Rectal smooth muscle tissue (tissue), 1 donor: ENCODE measurements at regions not wholly inside any gene's neighbourhood (a gene's known extent, or its start where the extent isn't known, plus 50 kb on each side); places are given as distances from the start of the nearest gene placed in this dataset.

Experiments used
- H3K27ac ChIP-seq: one replicate; pipeline ENCODE4 v1.7.0; 2013; ENCODE audit warnings: low read depth, low read length, inconsistent platforms
- H3K27me3 ChIP-seq: one replicate; pipeline ENCODE4 v1.7.0; 2013; ENCODE audit warnings: low read length; ENCODE audit not compliant: control insufficient read depth, insufficient read depth
- H3K36me3 ChIP-seq: one replicate; pipeline ENCODE4 v1.7.0; 2013; ENCODE audit warnings: low read length; ENCODE audit not compliant: control insufficient read depth, insufficient read depth
- H3K4me1 ChIP-seq: one replicate; pipeline ENCODE4 v1.7.0; 2013; ENCODE audit warnings: low read length; ENCODE audit not compliant: control insufficient read depth, insufficient read depth
- H3K4me3 ChIP-seq: one replicate; pipeline ENCODE4 v1.7.0; 2013; ENCODE audit warnings: low read length
- H3K9ac ChIP-seq: one replicate; pipeline ENCODE4 v1.7.0; 2013; ENCODE audit warnings: low read length

GRCh38 chr13:59236309-59236919, 927.3 kb downstream of the DIAPH3 start:
- no peak overlapping the region for H3K9ac ChIP-seq
- H3K27me3 ChIP-seq = no peaks in the 10 kb centered on the region
- H3K4me1 ChIP-seq = no peaks in the 10 kb centered on the region
- H3K36me3 ChIP-seq = no peaks in the 10 kb centered on the region
- no peak overlapping the region for H3K4me3 ChIP-seq
- H3K27ac ChIP-seq = no peak overlapping the region

- Histone ChIP-seq H3K4me1 (no peaks in the 10 kb centered on the region), H3K27ac (no peak overlapping the region), H3K36me3 (no peaks in the 10 kb centered on the region), H3K4me3 (no peak overlapping the region), H3K9ac (no peak overlapping the region), H3K27me3 (no peaks in the 10 kb centered on the region)
Measured at GRCh38 chr13:59236944-59237343, 926.8 kb downstream of the DIAPH3 start.

GRCh38 chr13:59247171-59247570, 916.6 kb downstream of the DIAPH3 start:
- Histone ChIP-seq H3K9ac (no peak overlapping the region), H3K27ac (no peak overlapping the region), H3K36me3 (no peaks in the 10 kb centered on the region), H3K4me1 (no peaks in the 10 kb centered on the region), H3K27me3 (no peaks in the 10 kb centered on the region), H3K4me3 (no peak overlapping the region)

- Histone ChIP-seq H3K27ac (no peak overlapping the region), H3K4me3 (no peak overlapping the region), H3K4me1 (no peaks in the 10 kb centered on the region), H3K9ac (no peak overlapping the region), H3K27me3 (no peaks in the 10 kb centered on the region), H3K36me3 (no peaks in the 10 kb centered on the region)
Measured at GRCh38 chr13:59250336-59251189, 913.2 kb downstream of the DIAPH3 start.

GRCh38 chr13:59259165-59260000, 904.3 kb downstream of the DIAPH3 start:
- Histone ChIP-seq H3K9ac (no peak overlapping the region), H3K4me1 (no peaks in the 10 kb centered on the region), H3K27me3 (no peaks in the 10 kb centered on the region), H3K27ac (no peak overlapping the region), H3K36me3 (no peaks in the 10 kb centered on the region), H3K4me3 (no peak overlapping the region)

- Histone ChIP-seq H3K4me1 (no peaks in the 10 kb centered on the region), H3K36me3 (no peaks in the 10 kb centered on the region), H3K27ac (no peak overlapping the region), H3K4me3 (no peak overlapping the region), H3K27me3 (no peaks in the 10 kb centered on the region), H3K9ac (no peak overlapping the region)
Measured at GRCh38 chr13:59261928-59262488, 901.7 kb downstream of the DIAPH3 start.

- Histone ChIP-seq H3K4me1 (no peaks in the 10 kb centered on the region), H3K36me3 (no peaks in the 10 kb centered on the region), H3K9ac (no peak overlapping the region), H3K27ac (no peak overlapping the region), H3K4me3 (no peak overlapping the region), H3K27me3 (no peaks in the 10 kb centered on the region)
Measured at GRCh38 chr13:59263531-59263930, 900.2 kb downstream of the DIAPH3 start.

- H3K4me3 ChIP-seq = no peak overlapping the region
- no peaks in the 10 kb centered on the region for H3K27me3 ChIP-seq
- H3K27ac ChIP-seq = no peak overlapping the region
- no peak overlapping the region for H3K9ac ChIP-seq
- H3K4me1 ChIP-seq = no peaks in the 10 kb centered on the region
- no peaks in the 10 kb centered on the region for H3K36me3 ChIP-seq
Measured at GRCh38 chr13:59266478-59267063, 897.2 kb downstream of the DIAPH3 start.

- Histone ChIP-seq H3K4me3 (no peak overlapping the region), H3K36me3 (no peaks in the 10 kb centered on the region), H3K27ac (no peak overlapping the region)
Measured at GRCh38 chr13:59269476-59269875, 894.3 kb downstream of the DIAPH3 start.

GRCh38 chr13:59270327-59270726, 893.4 kb downstream of the DIAPH3 start:
- Histone ChIP-seq H3K27ac (no peak overlapping the region), H3K4me1 (no peaks in the 10 kb centered on the region), H3K27me3 (no peaks in the 10 kb centered on the region), H3K4me3 (no peak overlapping the region), H3K9ac (no peak overlapping the region), H3K36me3 (no peaks in the 10 kb centered on the region)

More at GRCh38 chr13:59269476-59269875, 894.3 kb downstream of the DIAPH3 start:
- Histone ChIP-seq H3K27me3 (no peaks in the 10 kb centered on the region), H3K9ac (no peak overlapping the region), H3K4me1 (no peaks in the 10 kb centered on the region)

- H3K9ac ChIP-seq = no peak overlapping the region
- no peaks in the 10 kb centered on the region for H3K36me3 ChIP-seq
- H3K4me3 ChIP-seq = no peak overlapping the region
- H3K27me3 ChIP-seq = no peaks in the 10 kb centered on the region
- no peaks in the 10 kb centered on the region for H3K4me1 ChIP-seq
- no peak overlapping the region for H3K27ac ChIP-seq
Measured at GRCh38 chr13:59274958-59275727, 888.6 kb downstream of the DIAPH3 start.
